IPS-18c (cell line): ENCODE measurements at regions not wholly inside any gene's neighbourhood (a gene's known extent, or its start where the extent isn't known, plus 50 kb on each side); places are given as distances from the start of the nearest gene placed in this dataset.
A peak's percentile ranks its signal among the peaks of the same experiment; 100 is the strongest.
"Not testable (repeated sequence)": the region's sequence is repeated elsewhere in the genome, so short reads cannot be mapped to it uniquely, and the experiment has no call there.

Experiments used
- H3K4me3 ChIP-seq: 2 replicates; pipeline ENCODE4 v1.7.0; 2013; ENCODE audit warnings: low read depth, mild to moderate bottlenecking, low read length, moderate library complexity; ENCODE audit not compliant: insufficient read depth
- H3K9me3 ChIP-seq: one replicate; pipeline ENCODE4 v1.6.1; 2013; ENCODE audit warnings: mild to moderate bottlenecking, low read length, moderate library complexity; ENCODE audit not compliant: control insufficient read depth, insufficient read depth

DNA sequence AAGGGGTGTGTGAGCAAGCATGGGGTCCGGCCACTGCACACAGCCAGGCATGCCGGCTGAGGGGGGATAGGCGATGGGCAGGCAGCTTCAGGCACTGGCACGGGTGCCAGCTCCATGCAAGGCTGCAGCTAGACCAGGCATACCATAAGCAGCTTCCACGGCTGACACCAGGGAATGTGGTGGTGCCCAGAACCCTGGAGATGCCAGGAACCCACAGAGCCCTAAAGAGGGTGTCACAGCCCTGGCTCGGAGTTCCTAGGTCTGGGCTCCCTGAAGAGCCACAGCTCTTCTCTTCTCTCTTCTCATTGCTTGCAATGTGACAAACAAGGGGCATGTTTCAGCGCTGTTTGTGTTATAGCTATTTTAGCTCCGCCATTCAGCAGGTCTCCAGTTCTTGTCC, 442.5 kb downstream of the SPATA31A1 start:
- H3K4me3 ChIP-seq, H3K9me3 ChIP-seq: not testable (repeated sequence)

DNA sequence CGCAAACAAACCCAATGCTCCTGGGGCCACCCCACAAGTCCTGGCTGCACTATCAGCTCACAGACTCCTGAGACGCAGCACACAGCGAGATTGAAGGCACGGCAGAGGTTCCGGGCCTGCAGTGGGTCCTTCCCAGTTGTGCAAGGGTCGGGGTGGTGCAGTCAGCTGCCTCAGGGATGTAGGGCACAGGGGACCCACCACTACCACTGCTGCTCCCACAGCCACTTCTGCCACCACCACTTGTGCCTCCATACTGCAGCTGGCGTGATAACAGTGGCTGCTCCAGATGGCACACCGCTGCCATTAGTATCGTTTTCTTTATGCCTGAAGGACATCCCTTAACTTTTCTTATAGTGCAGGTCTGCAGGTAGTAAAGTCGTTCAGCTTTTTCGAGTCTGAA, 443.8 kb downstream of the SPATA31A1 start:
- not testable (repeated sequence) for H3K4me3 ChIP-seq, H3K9me3 ChIP-seq

- H3K4me3 ChIP-seq, result not testable (repeated sequence)
These were observed 447.1 kb downstream of the SPATA31A1 start for GRCh38 chr9:39802561-39802960.

DNA sequence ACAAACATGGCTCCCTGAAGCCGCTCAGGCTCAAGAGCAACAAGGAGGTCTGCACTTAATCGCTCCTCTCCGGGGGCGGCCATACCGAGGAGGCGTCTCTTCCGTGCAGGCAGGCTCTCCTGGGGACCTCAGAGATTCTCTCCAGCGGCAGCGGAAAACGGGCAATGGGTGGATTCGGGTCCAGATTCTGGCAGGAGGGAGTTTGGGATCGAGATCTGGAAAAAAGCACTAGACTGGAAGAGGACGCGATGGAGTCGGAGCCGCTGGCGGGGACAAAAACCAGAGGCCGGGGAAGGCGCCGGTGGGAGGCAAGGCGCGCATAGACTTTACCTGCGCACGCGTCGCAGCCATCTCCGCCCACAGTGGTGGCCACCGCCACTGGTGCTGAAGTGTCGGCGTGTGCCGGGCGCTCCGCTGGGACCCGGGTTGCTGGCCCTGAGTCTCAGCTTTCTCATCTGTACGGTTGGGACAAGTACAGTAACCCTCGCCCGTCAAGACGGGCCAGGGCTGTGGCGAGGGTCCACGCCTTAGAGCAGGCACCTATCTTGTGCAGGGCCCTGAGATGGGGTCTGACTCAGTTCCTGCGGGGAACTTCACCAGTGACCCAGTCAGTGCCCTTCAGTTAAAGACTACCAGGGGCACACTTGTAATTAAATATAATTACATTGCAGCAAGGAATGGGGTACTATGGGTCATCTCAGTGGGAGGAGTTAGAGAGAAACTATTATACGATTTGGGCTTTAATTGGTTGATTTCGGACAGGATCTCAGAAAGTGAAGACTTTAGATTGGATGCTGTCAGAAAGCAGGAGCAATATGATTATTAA, 454.1 kb downstream of the SPATA31A1 start:
- peak overlapping the region; percentile 57 for H3K4me3 ChIP-seq
- H3K9me3 ChIP-seq, result not testable (repeated sequence)

More at GRCh38 chr9:39802561-39802960, 447.1 kb downstream of the SPATA31A1 start:
- not testable (repeated sequence) for H3K9me3 ChIP-seq

DNA sequence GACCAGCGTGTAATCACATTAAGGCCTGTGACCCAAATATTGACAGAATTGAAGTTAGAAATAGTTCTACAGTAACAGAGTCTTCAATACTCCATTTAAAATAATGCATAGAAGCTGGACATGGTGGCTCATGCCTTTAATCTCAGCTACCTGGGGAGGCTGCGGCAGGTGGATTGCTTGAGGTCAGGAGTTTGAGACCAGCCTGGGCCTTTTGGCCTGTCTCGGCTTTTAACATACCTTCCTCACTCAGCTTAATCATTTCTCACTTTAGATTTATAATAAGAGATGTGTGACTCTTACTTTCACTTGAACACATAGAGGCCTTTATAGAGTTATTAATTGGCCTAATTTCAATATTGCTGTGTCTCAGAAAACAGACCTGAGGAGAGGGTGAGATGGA, 454.9 kb downstream of the SPATA31A1 start:
- H3K9me3 ChIP-seq, H3K4me3 ChIP-seq: not testable (repeated sequence)

GRCh38 chr9:39811615-39812014, 456.1 kb downstream of the SPATA31A1 start:
- H3K9me3 ChIP-seq, H3K4me3 ChIP-seq: not testable (repeated sequence)

- not testable (repeated sequence) for H3K4me3 ChIP-seq, H3K9me3 ChIP-seq
These were observed 473.0 kb downstream of the SPATA31A1 start for GRCh38 chr9:39828457-39828856.
